H1 (cell line): ENCODE measurements at regions not wholly inside any gene's neighbourhood (a gene's known extent, or its start where the extent isn't known, plus 50 kb on each side); places are given as distances from the start of the nearest gene placed in this dataset.

Source experiments
- CTCF ChIA-PET: fragments of 300-600 bp; sonication (Branson Sonifier 250); formaldehyde crosslinking; loops from one replicate; lab custom pipeline; 2021; ENCODE audit not compliant: partially characterized antibody; lab: Charles Lee
- POLR2A ChIA-PET: fragments of 300-600 bp; sonication (Branson Sonifier 250); formaldehyde crosslinking; loops from one replicate; lab custom pipeline; 2021; ENCODE audit warnings: inconsistent platforms; ENCODE audit not compliant: partially characterized antibody; lab: Charles Lee
- DNase-seq, 2 experiments: peaks; one replicate each; pipeline versions ENCODE4 v3.0.0 to v3.0.0-alpha.2; 2010 to 2022; ENCODE audit warnings: low spot score in 2 of 2, low read depth in 1 of 2, mixed read lengths in 1 of 2
- FAIRE-seq: peaks from 2 replicates; lab custom pipeline; 2011; peaks lifted over from hg19 to GRCh38; lab: Jason Lieb, UNC
- H2AFZ ChIP-seq: 2 replicates; pipeline ENCODE4 v1.8.1; 2012; ENCODE audit warnings: low read length, inconsistent platforms
- H2AK5ac ChIP-seq: 2 replicates; pipeline ENCODE4 v1.6.1; 2013; ENCODE audit warnings: low read depth, low read length
- H2BK120ac ChIP-seq: replicated peaks from 2 replicates; pipeline ENCODE3; 2013; ENCODE audit warnings: low read depth, low read length, inconsistent platforms
- H2BK12ac ChIP-seq: 2 replicates; pipeline ENCODE4 v1.6.1; 2013; ENCODE audit warnings: low read depth, low read length
- H2BK15ac ChIP-seq: 2 replicates; pipeline ENCODE4 v1.6.1; 2013; ENCODE audit warnings: low read length
- H2BK20ac ChIP-seq: 2 replicates; pipeline ENCODE4 v1.6.1; 2013; ENCODE audit warnings: low read length
- H2BK5ac ChIP-seq: 2 replicates; pipeline ENCODE4 v1.6.1; 2013; ENCODE audit warnings: low read depth, low read length
- H3K14ac ChIP-seq: 2 replicates; pipeline ENCODE4 v1.6.1; 2013; ENCODE audit warnings: inconsistent platforms; ENCODE audit not compliant: insufficient read length
- H3K18ac ChIP-seq: 2 replicates; pipeline ENCODE4 v1.6.1; 2013; ENCODE audit warnings: low read length; ENCODE audit errors: extremely low read depth
- H3K23ac ChIP-seq: 2 replicates; pipeline ENCODE4 v1.6.1; 2013; ENCODE audit warnings: inconsistent platforms; ENCODE audit not compliant: insufficient read length
- H3K23me2 ChIP-seq: 2 replicates; pipeline ENCODE4 v1.6.1; 2013; ENCODE audit warnings: low read depth, low read length
- H3K27ac ChIP-seq: 2 replicates; pipeline ENCODE4 v1.6.1; 2011; ENCODE audit warnings: low read depth, low read length, inconsistent platforms
- H3K27me3 ChIP-seq, 4 experiments: replicated peaks in 1 of 4; 1 replicate in 1 of 4; 2 replicates in 3 of 4; pipeline versions ENCODE4 v1.6.1 to v1.8.1; 2011 to 2013; ENCODE audit warnings: low read length in 3 of 4, mild to moderate bottlenecking in 3 of 4, inconsistent platforms in 2 of 4, mixed read lengths in 2 of 4, moderate library complexity in 1 of 4; ENCODE audit not compliant: control insufficient read depth in 3 of 4, insufficient read depth in 3 of 4; ENCODE audit errors: extremely low read depth in 1 of 4
- H3K36me3 ChIP-seq, 4 experiments: 2 replicates each; pipeline versions ENCODE4 v1.6.1 to v1.8.1; 2011 to 2013; ENCODE audit warnings: mild to moderate bottlenecking in 4 of 4, low read length in 3 of 4, moderate library complexity in 2 of 4, control low read depth in 1 of 4, inconsistent platforms in 1 of 4; ENCODE audit not compliant: insufficient read depth in 4 of 4, control insufficient read depth in 2 of 4
- H3K4ac ChIP-seq: replicated peaks from 2 replicates; pipeline ENCODE3; 2013; ENCODE audit warnings: low read length, low read depth, mixed read lengths, inconsistent platforms; ENCODE audit not compliant: insufficient read length
- H3K4me1 ChIP-seq, 4 experiments: replicated peaks in 1 of 4; 1 replicate in 1 of 4; 2 replicates in 3 of 4; pipeline versions ENCODE4 v1.6.1 to v1.8.1; 2011 to 2013; ENCODE audit warnings: low read length in 3 of 4, inconsistent platforms in 2 of 4, mixed read lengths in 1 of 4; ENCODE audit not compliant: insufficient read depth in 4 of 4, control insufficient read depth in 3 of 4
- H3K4me2 ChIP-seq, 2 experiments: 2 replicates each; pipeline versions ENCODE4 v1.6.1 to v1.8.1; 2011 to 2013; ENCODE audit warnings: low read depth in 2 of 2, low read length in 2 of 2, control low read depth in 1 of 2, inconsistent platforms in 1 of 2, mild to moderate bottlenecking in 1 of 2; ENCODE audit not compliant: insufficient read depth in 1 of 2
- H3K4me3 ChIP-seq, 4 experiments: fragments of 200-600, 300-600 bp in 1 of 4; sonication (generic), shearing (Covaris generic), sonication (Bioruptor Twin) in 1 of 4; 2 replicates each; pipeline versions ENCODE4 v1.5.1 to v1.8.1; 2011 to 2016; ENCODE audit warnings: low read length in 4 of 4, low read depth in 3 of 4, control low read depth in 2 of 4, inconsistent platforms in 2 of 4, mild to moderate bottlenecking in 2 of 4, mixed read lengths in 1 of 4, moderate library complexity in 1 of 4; ENCODE audit not compliant: insufficient read depth in 2 of 4; ENCODE audit errors: extremely low read depth in 1 of 4
- H3K56ac ChIP-seq: replicated peaks from 2 replicates; pipeline ENCODE3; 2013; ENCODE audit warnings: low read depth, mild to moderate bottlenecking, mixed read lengths, low read length, inconsistent platforms; ENCODE audit not compliant: insufficient read length
- H3K79me1 ChIP-seq: 2 replicates; pipeline ENCODE4 v1.6.1; 2013; ENCODE audit warnings: low read depth, low read length, control low read depth
- H3K79me2 ChIP-seq, 2 experiments: 2 replicates each; pipeline versions ENCODE4 v1.6.1 to v1.8.1; 2012 to 2013; ENCODE audit warnings: low read length in 2 of 2, mild to moderate bottlenecking in 2 of 2, inconsistent platforms in 1 of 2; ENCODE audit not compliant: insufficient read depth in 2 of 2, control insufficient read depth in 1 of 2
- H3K9ac ChIP-seq, 4 experiments: replicated peaks in 1 of 4; 1 replicate in 1 of 4; 2 replicates in 3 of 4; pipeline versions ENCODE4 v1.6.1 to v1.8.1; 2011 to 2013; ENCODE audit warnings: low read depth in 3 of 4, low read length in 3 of 4, control low read depth in 2 of 4, mild to moderate bottlenecking in 2 of 4, moderate library complexity in 2 of 4, inconsistent platforms in 1 of 4; ENCODE audit errors: extremely low read depth in 1 of 4
- H3K9me3 ChIP-seq, 2 experiments: 2 replicates each; pipeline versions ENCODE4 v1.6.1 to v1.8.1; 2012 to 2013; ENCODE audit warnings: mild to moderate bottlenecking in 2 of 2, moderate library complexity in 2 of 2, control low read depth in 1 of 2, inconsistent platforms in 1 of 2, low read depth in 1 of 2, low read length in 1 of 2, mixed read lengths in 1 of 2; ENCODE audit not compliant: insufficient read depth in 2 of 2
- H4K20me1 ChIP-seq, 2 experiments: replicated peaks in 1 of 2; 2 replicates each; pipeline versions ENCODE3 to v1.8.1; 2011 to 2013; ENCODE audit warnings: inconsistent platforms in 2 of 2, low read length in 2 of 2, mild to moderate bottlenecking in 1 of 2; ENCODE audit not compliant: insufficient read depth in 2 of 2, control insufficient read depth in 1 of 2
- H4K5ac ChIP-seq: 2 replicates; pipeline ENCODE4 v1.6.1; 2013; ENCODE audit warnings: low read length, low read depth, mixed read lengths, inconsistent platforms; ENCODE audit not compliant: insufficient read length
- H4K8ac ChIP-seq: 2 replicates; pipeline ENCODE4 v1.8.0; 2013; ENCODE audit warnings: mild to moderate bottlenecking, moderate library complexity, low read length, inconsistent platforms; ENCODE audit not compliant: insufficient read depth; ENCODE audit errors: extremely low read depth
- H4K91ac ChIP-seq: replicated peaks from 2 replicates; pipeline ENCODE3; 2013; ENCODE audit warnings: low read length, mixed read lengths, inconsistent platforms; ENCODE audit not compliant: insufficient read length
- ATF3 ChIP-seq: IDR thresholded peaks from 2 replicates; pipeline ENCODE4 v1.6.1; 2011; ENCODE audit warnings: low read depth, mild to moderate bottlenecking, low read length; ENCODE audit not compliant: insufficient read depth
- CHD1 ChIP-seq: IDR thresholded peaks from 2 replicates; pipeline ENCODE4 v1.6.1; 2012; ENCODE audit warnings: low read depth, low read length, improper control_type of control experiment
- CTBP2 ChIP-seq: IDR thresholded peaks from 2 replicates; pipeline ENCODE4 v1.7.0; 2011; ENCODE audit warnings: borderline replicate concordance, mild to moderate bottlenecking, moderate library complexity, mixed read lengths, low read length; ENCODE audit not compliant: insufficient read depth, insufficient read length
- EGR1 ChIP-seq: IDR thresholded peaks from 2 replicates; pipeline ENCODE4 v1.6.1; 2011; ENCODE audit warnings: low read depth, low read length, borderline replicate concordance
- HDAC2 ChIP-seq, 2 experiments: fragments of 300-600 bp in 1 of 2; sonication (generic) in 1 of 2; IDR thresholded peaks; 2 replicates each; pipeline ENCODE4 v1.6.1; 2011 to 2012; ENCODE audit warnings: low read depth in 2 of 2, low read length in 2 of 2, mild to moderate bottlenecking in 2 of 2, moderate library complexity in 2 of 2, borderline replicate concordance in 1 of 2, inconsistent platforms in 1 of 2
- RAD21 ChIP-seq, 2 experiments: IDR thresholded peaks in 1 of 2; conservative IDR thresholded peaks in 1 of 2; 2 replicates each; pipeline ENCODE4 v1.6.1; 2011; ENCODE audit warnings: low read depth in 2 of 2, low read length in 2 of 2, improper control_type of control experiment in 1 of 2, inconsistent platforms in 1 of 2, mild to moderate bottlenecking in 1 of 2, moderate library complexity in 1 of 2
- RBBP5 ChIP-seq: IDR thresholded peaks from 2 replicates; pipeline ENCODE4 v1.7.1; 2012; ENCODE audit warnings: low read depth, mild to moderate bottlenecking, inconsistent platforms, low read length, moderate library complexity, borderline replicate concordance
- SAP30 ChIP-seq: fragments of 300-600 bp; sonication (generic); IDR thresholded peaks from 2 replicates; pipeline ENCODE4 v1.7.1; 2012; ENCODE audit warnings: low read length, moderate library complexity, mild to moderate bottlenecking, inconsistent platforms; ENCODE audit not compliant: insufficient read depth, insufficient replicate concordance
- TCF12 ChIP-seq: IDR thresholded peaks from 2 replicates; pipeline ENCODE4 v1.6.1; 2011; ENCODE audit warnings: low read depth, mild to moderate bottlenecking, low read length
- TEAD4 ChIP-seq: IDR thresholded peaks from 2 replicates; pipeline ENCODE4 v1.6.1; 2012; ENCODE audit warnings: low read depth, low read length, inconsistent platforms, mixed read lengths
- YY1 ChIP-seq: IDR thresholded peaks from 2 replicates; pipeline ENCODE4 v1.6.1; 2011; ENCODE audit warnings: low read depth, mild to moderate bottlenecking, low read length
- ZNF274 ChIP-seq: IDR thresholded peaks from 2 replicates; pipeline ENCODE4 v1.7.0; 2012; ENCODE audit warnings: low read length, borderline replicate concordance; ENCODE audit errors: extremely low read depth
- WGBS, 2 experiments: shearing (Covaris generic) in 1 of 2; methylation state at CpG; one replicate each; pipeline versions ENCODE4 v1.1.6 to v1.1.7; 2013 to 2015; ENCODE audit warnings: low lambda C conversion rate in 2 of 2, mixed read lengths in 2 of 2, inconsistent platforms in 1 of 2, low coverage in 1 of 2, missing lambda C conversion rate in 1 of 2; ENCODE audit not compliant: insufficient replicate concordance in 2 of 2, insufficient coverage in 1 of 2, insufficient read length in 1 of 2; ENCODE audit errors: extremely low coverage in 1 of 2, missing lambda C conversion rate in 1 of 2; 5-methylcytosine and 5-hydroxymethylcytosine counted together
- TF ChIP-seq, protein P1 (sequence below): IDR thresholded peaks from 2 replicates; pipeline ENCODE4 v1.6.1; 2012; ENCODE audit warnings: inconsistent platforms

DNA sequence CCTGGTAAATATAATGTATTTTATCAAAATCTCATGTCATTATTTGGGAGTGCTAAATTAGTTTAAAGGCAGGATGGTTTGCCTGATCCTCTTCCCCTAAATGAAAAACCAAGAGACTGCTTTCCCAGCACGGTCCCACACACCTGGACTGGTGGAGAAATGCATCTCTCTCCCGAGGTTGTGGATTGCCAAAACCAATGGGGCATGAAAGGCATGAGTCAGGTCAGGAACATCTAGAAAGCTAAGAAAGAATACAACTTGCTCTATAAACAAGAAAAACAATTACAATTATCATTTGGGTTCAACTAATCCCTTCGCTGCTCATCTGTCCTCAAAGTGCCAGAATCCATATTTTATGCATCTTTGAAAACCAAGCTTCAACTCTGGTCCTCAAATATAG is 308.3 kb upstream of the IRAK1BP1 start:
- no peak overlapping the region for H3K4me3 ChIP-seq
- no peaks in the 10 kb centered on the region for H3K4me1 ChIP-seq
- no peaks in the 10 kb centered on the region for H3K36me3 ChIP-seq
- H4K20me1 ChIP-seq, result no peaks in the 10 kb centered on the region
- POLR2A ChIA-PET, result no interaction called here
- H3K4ac ChIP-seq, result no peak overlapping the region
- no peak overlapping the region for H3K9ac ChIP-seq
- no peak overlapping the region for H2AK5ac ChIP-seq
- H3K79me1 ChIP-seq, result no peaks in the 10 kb centered on the region
- H3K23me2 ChIP-seq, result no peaks in the 10 kb centered on the region
- no peak overlapping the region for H2BK120ac ChIP-seq
- H3K56ac ChIP-seq, result no peak overlapping the region
- no peak overlapping the region for H3K14ac ChIP-seq
- H2BK5ac ChIP-seq, result no peak overlapping the region
- DNase-seq (no peak), FAIRE-seq (no peak)
- peaks cover 18% of the 10 kb centered on the region in 2 experiments; a peak in 3 of 4 replicates for H3K9me3 ChIP-seq
- 86% methylated on average over 3 of the region's 3 CpGs; no CpG with 5 or more reads in 1 of the 2 experiments for WGBS, 2 experiments
- H3K23ac ChIP-seq, result no peak overlapping the region
- H2BK20ac ChIP-seq, result no peak overlapping the region
- no peaks in the 10 kb centered on the region for H3K27me3 ChIP-seq
- no peak overlapping the region for H3K18ac ChIP-seq
- H3K4me2 ChIP-seq, result no peak overlapping the region
- H2BK15ac ChIP-seq, result no peak overlapping the region
- no peak overlapping the region for H4K91ac ChIP-seq
- no peak overlapping the region for H2BK12ac ChIP-seq
- CTCF ChIA-PET, result interaction anchor here (1.1 to 1.2 kb wide), 2 partner anchors 11 to 251 kb away, joined by 3 read pairs; no protein-coding TSS in a partner anchor
- H3K79me2 ChIP-seq, result no peaks in the 10 kb centered on the region
- no peak overlapping the region for H4K8ac ChIP-seq
- no peak overlapping the region for H4K5ac ChIP-seq
- no peak overlapping the region for H2AFZ ChIP-seq
- no peak overlapping the region for H3K27ac ChIP-seq
- no peak for TF ChIP-seq ATF3
- no peak for TF ChIP-seq TEAD4
- TF ChIP-seq RAD21 (IDR thresholded peaks at IDR 0.05 in 1 of 2, conservative IDR thresholded peaks at IDR 0.05 in 1 of 2; ENCODE audit: low read depth in 2 of 2, low read length in 2 of 2), result no peak
- no peak for TF ChIP-seq SAP30
- no peak for TF ChIP-seq CHD1
- TF ChIP-seq EGR1, result no peak
- TF ChIP-seq YY1, result no peak
- TF ChIP-seq RBBP5, result no peak
- TF ChIP-seq ZNF274, result no peak
- TF ChIP-seq HDAC2 (IDR thresholded peaks at IDR 0.05; ENCODE audit: borderline replicate concordance in 1 of 2, low read depth in 2 of 2, low read length in 2 of 2), result no peak
- TF ChIP-seq TCF12, result no peak
- TF ChIP-seq, protein P1, sequence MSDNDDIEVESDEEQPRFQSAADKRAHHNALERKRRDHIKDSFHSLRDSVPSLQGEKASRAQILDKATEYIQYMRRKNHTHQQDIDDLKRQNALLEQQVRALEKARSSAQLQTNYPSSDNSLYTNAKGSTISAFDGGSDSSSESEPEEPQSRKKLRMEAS, result no peak
- TF ChIP-seq CTBP2, result no peak
